ENCODE measurements at regions not wholly inside any gene's neighbourhood (a gene's known extent, or its start where the extent isn't known, plus 50 kb on each side); places are given as distances from the start of the nearest gene placed in this dataset.

DNA sequence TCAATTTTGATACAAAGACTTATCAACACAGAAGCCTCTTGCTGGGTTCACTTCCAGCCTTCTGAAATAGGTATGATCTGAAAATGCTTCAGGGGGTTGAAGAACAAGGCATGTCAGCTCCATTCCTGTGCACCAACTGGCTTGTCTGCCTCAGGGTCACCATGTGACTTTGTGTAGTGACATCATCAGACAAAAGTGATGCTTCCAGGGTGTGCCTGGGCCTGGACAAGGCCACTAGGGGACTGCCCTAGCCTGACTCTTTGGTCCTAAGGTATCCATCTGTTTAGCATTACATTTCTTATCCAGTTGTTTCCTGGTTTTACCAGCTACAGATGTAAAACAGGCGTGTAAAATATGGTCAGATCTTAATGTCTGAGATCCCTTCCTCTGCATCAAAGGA is 155.6 kb downstream of the CAND1 start:
- TF ChIP-seq, protein P1, sequence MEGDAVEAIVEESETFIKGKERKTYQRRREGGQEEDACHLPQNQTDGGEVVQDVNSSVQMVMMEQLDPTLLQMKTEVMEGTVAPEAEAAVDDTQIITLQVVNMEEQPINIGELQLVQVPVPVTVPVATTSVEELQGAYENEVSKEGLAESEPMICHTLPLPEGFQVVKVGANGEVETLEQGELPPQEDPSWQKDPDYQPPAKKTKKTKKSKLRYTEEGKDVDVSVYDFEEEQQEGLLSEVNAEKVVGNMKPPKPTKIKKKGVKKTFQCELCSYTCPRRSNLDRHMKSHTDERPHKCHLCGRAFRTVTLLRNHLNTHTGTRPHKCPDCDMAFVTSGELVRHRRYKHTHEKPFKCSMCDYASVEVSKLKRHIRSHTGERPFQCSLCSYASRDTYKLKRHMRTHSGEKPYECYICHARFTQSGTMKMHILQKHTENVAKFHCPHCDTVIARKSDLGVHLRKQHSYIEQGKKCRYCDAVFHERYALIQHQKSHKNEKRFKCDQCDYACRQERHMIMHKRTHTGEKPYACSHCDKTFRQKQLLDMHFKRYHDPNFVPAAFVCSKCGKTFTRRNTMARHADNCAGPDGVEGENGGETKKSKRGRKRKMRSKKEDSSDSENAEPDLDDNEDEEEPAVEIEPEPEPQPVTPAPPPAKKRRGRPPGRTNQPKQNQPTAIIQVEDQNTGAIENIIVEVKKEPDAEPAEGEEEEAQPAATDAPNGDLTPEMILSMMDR (IDR thresholded peaks at IDR 0.05; ENCODE audit: insufficient read depth, low read depth, low read length, missing control alignments), result no peak

GRCh38 chr12:67425394-67425793 is 156.2 kb downstream of the CAND1 start:
- no peak overlapping the region for H3K4me3 ChIP-seq (ENCODE audit: low read depth, low read length)
- no peak for DNase-seq (ENCODE audit: low read depth)
- TF ChIP-seq, protein P1 (IDR thresholded peaks at IDR 0.05; ENCODE audit: insufficient read depth, low read depth, low read length, missing control alignments), result no peak

More for the DNA sequence above, 155.6 kb downstream of the CAND1 start:
- DNase-seq (ENCODE audit: low read depth), result no peak
- H3K4me3 ChIP-seq (ENCODE audit: low read depth, low read length), result no peak overlapping the region

GRCh38 chr12:67426067-67426466 is 156.9 kb downstream of the CAND1 start:
- TF ChIP-seq, protein P1 (IDR thresholded peaks at IDR 0.05; ENCODE audit: insufficient read depth, low read depth, low read length, missing control alignments), result no peak
- H3K4me3 ChIP-seq (ENCODE audit: low read depth, low read length), result no peak overlapping the region
- DNase-seq (ENCODE audit: low read depth), result no peak

DNA sequence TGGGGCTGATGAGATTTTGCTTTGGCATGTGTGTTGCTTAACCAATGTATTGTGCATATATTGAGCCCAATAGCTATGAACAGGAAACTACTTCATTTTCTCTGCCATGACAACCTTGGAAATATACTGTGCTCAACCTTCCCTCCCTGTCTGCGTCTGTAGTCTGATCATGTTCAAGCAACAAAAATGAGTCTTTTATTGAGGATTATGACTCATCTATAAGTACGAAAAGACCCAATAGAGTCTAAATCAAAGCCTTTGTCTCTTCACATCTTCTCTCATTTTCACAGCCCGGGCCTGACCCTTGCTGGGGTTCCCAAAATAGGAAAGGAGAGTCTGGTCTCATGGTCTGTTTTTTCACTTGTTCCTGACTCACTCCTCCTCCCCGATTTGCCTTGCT is 158.2 kb downstream of the CAND1 start:
- H3K4me3 ChIP-seq (ENCODE audit: low read depth, low read length), result no peak overlapping the region
- TF ChIP-seq, protein P1 (IDR thresholded peaks at IDR 0.05; ENCODE audit: insufficient read depth, low read depth, low read length, missing control alignments), result no peak
- no peak for DNase-seq (ENCODE audit: low read depth)

- no peak for DNase-seq (ENCODE audit: low read depth)
- TF ChIP-seq, protein P1 (IDR thresholded peaks at IDR 0.05; ENCODE audit: insufficient read depth, low read depth, low read length, missing control alignments), result no peak
Observed at GRCh38 chr12:67428431-67428830, 159.3 kb downstream of the CAND1 start.

GRCh38 chr12:67430708-67431335 is 161.7 kb downstream of the CAND1 start:
- DNase-seq (ENCODE audit: low read depth), result no peak
- TF ChIP-seq, protein P1 (IDR thresholded peaks at IDR 0.05; ENCODE audit: insufficient read depth, low read depth, low read length, missing control alignments), result no peak

More at GRCh38 chr12:67428431-67428830, 159.3 kb downstream of the CAND1 start:
- H3K4me3 ChIP-seq (ENCODE audit: low read depth, low read length), result no peak overlapping the region

More at GRCh38 chr12:67430708-67431335, 161.7 kb downstream of the CAND1 start:
- no peak overlapping the region for H3K4me3 ChIP-seq (ENCODE audit: low read depth, low read length)
